ENCODE measurements at regions not wholly inside any gene's neighbourhood (a gene's known extent, or its start where the extent isn't known, plus 50 kb on each side); places are given as distances from the start of the nearest gene placed in this dataset.

- Histone ChIP-seq H3K27me3 (ENCODE audit: control insufficient read depth, insufficient read depth, low read length) (no peaks in the 10 kb centered on the region), H3K27ac (ENCODE audit: low read depth, low read length) (peak overlapping the region; percentile 67), H3K4me1 (ENCODE audit: control insufficient read depth, insufficient read depth, low read length) (peaks cover 17% of the 10 kb centered on the region), H3K4me3 (ENCODE audit: low read depth, low read length) (peak overlapping the region; percentile 86), H3K9me3 (ENCODE audit: control insufficient read depth, insufficient read depth, low read length) (no peaks in the 10 kb centered on the region), H3K36me3 (ENCODE audit: control insufficient read depth, insufficient read depth, low read length) (no peaks in the 10 kb centered on the region)
- DNase-seq (ENCODE audit: low read depth in 4 of 6, low spot score in 6 of 6), result peak in 5 of 6 donors; percentile 60 to 97 (median 81)
- WGBS (ENCODE audit: insufficient coverage), result under 1% methylated on average over 57 of the region's 57 CpGs
These were observed 53.7 kb upstream of the KDM4C start for GRCh38 chr9:6703898-6704639.

- 90% methylated on average over 5 of the region's 7 CpGs for WGBS (ENCODE audit: insufficient coverage)
- H3K27me3 ChIP-seq (ENCODE audit: control insufficient read depth, insufficient read depth, low read length), result no peaks in the 10 kb centered on the region
- H3K4me1 ChIP-seq (ENCODE audit: control insufficient read depth, insufficient read depth, low read length), result peaks cover 17% of the 10 kb centered on the region
- no peaks in the 10 kb centered on the region for H3K9me3 ChIP-seq (ENCODE audit: control insufficient read depth, insufficient read depth, low read length)
- no peak overlapping the region for H3K27ac ChIP-seq (ENCODE audit: low read depth, low read length)
- no peaks in the 10 kb centered on the region for H3K36me3 ChIP-seq (ENCODE audit: control insufficient read depth, insufficient read depth, low read length)
- H3K4me3 ChIP-seq (ENCODE audit: low read depth, low read length), result no peak overlapping the region
- DNase-seq (ENCODE audit: low read depth in 4 of 6, low spot score in 6 of 6), result no peak
These were observed 55.1 kb upstream of the KDM4C start for GRCh38 chr9:6702707-6703106.

GRCh38 chr9:6696178-6696577, 50.6 kb upstream of the GLDC start:
- no peak overlapping the region for H3K4me3 ChIP-seq (ENCODE audit: low read depth, low read length)
- no peaks in the 10 kb centered on the region for H3K36me3 ChIP-seq (ENCODE audit: control insufficient read depth, insufficient read depth, low read length)
- no peak for DNase-seq (ENCODE audit: low read depth in 4 of 6, low spot score in 6 of 6)
- H3K9me3 ChIP-seq (ENCODE audit: control insufficient read depth, insufficient read depth, low read length), result no peaks in the 10 kb centered on the region
- WGBS (ENCODE audit: insufficient coverage), result 96% methylated on average over 8 of the region's 9 CpGs
- H3K27ac ChIP-seq (ENCODE audit: low read depth, low read length), result no peak overlapping the region
- H3K27me3 ChIP-seq (ENCODE audit: control insufficient read depth, insufficient read depth, low read length), result no peaks in the 10 kb centered on the region
- no peaks in the 10 kb centered on the region for H3K4me1 ChIP-seq (ENCODE audit: control insufficient read depth, insufficient read depth, low read length)

GRCh38 chr9:6695121-6695814, 49.7 kb upstream of the GLDC start:
- DNase-seq (ENCODE audit: low read depth in 4 of 6, low spot score in 6 of 6), result no peak
- Histone ChIP-seq H3K4me3 (ENCODE audit: low read depth, low read length) (no peak overlapping the region), H3K27ac (ENCODE audit: low read depth, low read length) (no peak overlapping the region), H3K4me1 (ENCODE audit: control insufficient read depth, insufficient read depth, low read length) (no peaks in the 10 kb centered on the region), H3K9me3 (ENCODE audit: control insufficient read depth, insufficient read depth, low read length) (no peaks in the 10 kb centered on the region), H3K27me3 (ENCODE audit: control insufficient read depth, insufficient read depth, low read length) (no peaks in the 10 kb centered on the region), H3K36me3 (ENCODE audit: control insufficient read depth, insufficient read depth, low read length) (no peaks in the 10 kb centered on the region)
- WGBS (ENCODE audit: insufficient coverage), result 85% methylated on average over 5 of the region's 7 CpGs

Data from spinal cord (tissue), 9 donors.